Dermis microvascular lymphatic vessel endothelial cell (primary cell): ENCODE measurements at regions not wholly inside any gene's neighbourhood (a gene's known extent, or its start where the extent isn't known, plus 50 kb on each side); places are given as distances from the start of the nearest gene placed in this dataset.

Source experiments
- DNase-seq, 2 donors: peaks; one replicate each; pipeline versions ENCODE4 v3.0.0 to v3.0.0-alpha.2; 2010; ENCODE audit warnings: low read depth in 2 of 2

GRCh38 chr3:64852738-64853137 lies 164.9 kb upstream of the ADAMTS9 start:
- DNase-seq = no peak

GRCh38 chr3:64848822-64849221 lies 161.0 kb upstream of the ADAMTS9 start:
- DNase-seq = no peak

GRCh38 chr3:64848127-64848800 lies 160.5 kb upstream of the ADAMTS9 start:
- DNase-seq = no peak

GRCh38 chr3:64844558-64844957 lies 156.8 kb upstream of the ADAMTS9 start:
- DNase-seq = no peak

- DNase-seq = no peak
Measured at GRCh38 chr3:64837986-64838735, 150.4 kb upstream of the ADAMTS9 start.

GRCh38 chr3:64837126-64837738 lies 149.4 kb upstream of the ADAMTS9 start:
- no peak for DNase-seq

GRCh38 chr3:64836097-64836496 lies 148.3 kb upstream of the ADAMTS9 start:
- DNase-seq = no peak

GRCh38 chr3:64832098-64832497 lies 144.3 kb upstream of the ADAMTS9 start:
- DNase-seq = no peak

GRCh38 chr3:64830681-64831080 lies 142.9 kb upstream of the ADAMTS9 start:
- no peak for DNase-seq

- no peak for DNase-seq
Measured at GRCh38 chr3:64829331-64829730, 141.5 kb upstream of the ADAMTS9 start.

- DNase-seq = no peak
Measured at GRCh38 chr3:64828276-64828675, 140.5 kb upstream of the ADAMTS9 start.

GRCh38 chr3:64827431-64827830 lies 139.6 kb upstream of the ADAMTS9 start:
- DNase-seq = no peak

GRCh38 chr3:64827019-64827418 lies 139.2 kb upstream of the ADAMTS9 start:
- DNase-seq = no peak

- no peak for DNase-seq
Measured at GRCh38 chr3:64825404-64826120, 137.8 kb upstream of the ADAMTS9 start.

GRCh38 chr3:64824394-64824909 lies 136.7 kb upstream of the ADAMTS9 start:
- DNase-seq = no peak

- no peak for DNase-seq
Measured at GRCh38 chr3:64818196-64818595, 130.4 kb upstream of the ADAMTS9 start.

- DNase-seq = no peak
Measured at GRCh38 chr3:64816355-64816754, 128.6 kb upstream of the ADAMTS9 start.

- no peak for DNase-seq
Measured at GRCh38 chr3:64815789-64816188, 128.0 kb upstream of the ADAMTS9 start.

- peak; percentile 12 to 30 for DNase-seq
Measured at GRCh38 chr3:64815195-64815631, 127.4 kb upstream of the ADAMTS9 start.

GRCh38 chr3:64814351-64814750 lies 126.6 kb upstream of the ADAMTS9 start:
- no peak for DNase-seq

GRCh38 chr3:64813326-64813725 lies 125.5 kb upstream of the ADAMTS9 start:
- DNase-seq = no peak

GRCh38 chr3:64809086-64809485 lies 121.3 kb upstream of the ADAMTS9 start:
- no peak for DNase-seq
